ENCODE measurements at regions not wholly inside any gene's neighbourhood (a gene's known extent, or its start where the extent isn't known, plus 50 kb on each side); places are given as distances from the start of the nearest gene placed in this dataset.

DNA sequence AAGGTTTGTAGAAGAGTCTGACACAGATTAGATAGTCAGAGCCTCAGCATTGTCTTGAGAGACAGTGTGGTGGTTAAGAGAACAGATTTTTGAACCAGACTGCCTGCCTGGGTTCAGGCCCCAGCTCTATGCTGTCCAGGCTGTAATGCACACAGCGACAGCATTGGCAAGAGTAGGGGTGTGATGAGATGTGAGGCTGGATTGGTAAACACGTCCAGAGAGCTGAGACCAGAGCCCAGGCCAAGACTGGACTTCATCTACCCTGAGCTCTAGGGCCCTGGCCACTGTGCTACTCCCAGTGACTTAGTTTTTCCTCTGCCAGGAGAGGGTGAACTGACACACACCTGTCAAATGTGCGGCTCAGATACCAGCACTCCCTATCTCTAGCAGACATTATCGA lies 360.4 kb downstream of the RPS24 start:
- DNase-seq (ENCODE audit: low read depth) = no peak

- DNase-seq (ENCODE audit: low read depth) = no peak
Observed at GRCh38 chr10:78395162-78395561, 361.5 kb downstream of the RPS24 start.

DNA sequence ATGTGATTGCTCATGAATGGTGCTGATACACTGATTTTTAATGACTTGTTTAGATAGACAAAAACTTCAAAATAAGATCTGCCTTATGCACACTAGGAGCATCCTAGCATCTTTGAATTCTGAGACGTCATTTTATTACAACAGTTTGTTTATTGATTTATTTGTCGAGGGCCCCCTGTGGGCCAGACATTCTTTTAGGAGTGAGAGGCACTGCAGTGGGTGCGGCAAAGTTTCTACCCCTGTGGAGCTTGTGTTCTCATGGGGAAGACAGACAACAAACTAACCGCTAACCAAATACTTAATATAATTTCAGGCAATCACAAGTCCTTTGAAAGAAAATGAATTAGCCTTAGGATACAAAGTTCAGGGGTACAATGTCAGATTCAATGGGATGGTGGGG lies 363.1 kb downstream of the RPS24 start:
- no peak for DNase-seq (ENCODE audit: low read depth)

DNA sequence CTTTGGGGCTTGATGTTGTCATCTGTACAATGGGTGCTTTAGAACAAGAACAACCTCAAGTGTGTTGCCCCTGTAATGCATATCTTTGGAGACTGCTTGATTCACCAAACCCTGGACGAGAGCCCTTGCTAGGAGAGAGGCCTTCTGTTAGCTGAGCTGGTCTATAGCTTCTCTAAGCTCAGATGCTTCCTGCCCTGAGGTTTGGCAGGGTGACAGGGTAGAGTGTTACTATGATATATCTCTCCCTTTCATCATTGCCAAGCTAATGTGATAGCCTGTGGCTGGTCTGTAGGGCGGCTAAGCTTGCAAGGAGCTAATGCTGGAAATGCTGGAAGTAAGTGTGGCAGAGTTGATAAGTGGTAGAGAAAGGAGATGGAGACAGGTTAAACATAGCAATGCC lies 364.1 kb downstream of the RPS24 start:
- DNase-seq (ENCODE audit: low read depth) = no peak

DNA sequence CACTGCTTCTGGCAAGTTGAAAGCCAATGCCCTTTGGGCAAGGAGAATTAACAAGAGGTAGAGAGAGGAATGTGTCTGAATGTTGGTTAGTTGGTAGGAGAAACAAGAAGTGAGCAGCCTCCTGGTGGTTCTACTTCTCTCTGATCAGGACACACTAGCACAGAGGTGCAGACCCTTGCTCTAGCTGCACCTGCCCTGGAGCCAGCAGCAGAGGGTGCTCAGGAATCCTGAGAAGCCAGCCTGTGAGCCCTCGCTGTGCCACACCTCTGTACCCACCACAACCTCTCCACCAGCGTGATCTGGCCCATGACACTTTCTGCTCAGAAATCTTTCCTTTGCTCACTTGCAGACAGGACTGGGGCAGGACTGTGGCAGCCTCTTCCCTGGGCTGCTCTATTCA lies 364.7 kb downstream of the RPS24 start:
- no peak for DNase-seq (ENCODE audit: low read depth)

GRCh38 chr10:78401624-78402367 lies 368.1 kb downstream of the RPS24 start:
- no peak for DNase-seq (ENCODE audit: low read depth)

DNA sequence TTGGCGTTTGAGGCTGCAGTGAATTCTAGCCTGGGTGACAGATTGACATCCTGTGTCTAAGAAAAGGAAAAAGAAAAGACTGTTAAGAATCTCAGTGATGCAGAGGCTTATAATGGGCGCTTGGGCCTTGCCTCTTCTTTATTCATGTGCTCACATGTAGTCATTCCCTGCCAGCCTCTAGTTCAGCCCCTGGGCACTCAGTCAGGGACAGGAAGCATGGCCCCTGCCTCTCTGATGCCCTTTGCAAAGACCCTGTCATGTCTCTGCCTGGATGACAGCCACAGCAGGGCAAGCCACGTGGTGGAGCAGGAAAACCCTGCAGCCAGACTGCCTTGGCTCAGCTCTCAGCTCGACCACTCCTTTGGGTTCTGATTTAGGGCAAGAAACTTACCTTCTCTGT lies 368.9 kb downstream of the RPS24 start:
- DNase-seq (ENCODE audit: low read depth) = no peak

GRCh38 chr10:78403781-78404180 lies 370.1 kb downstream of the RPS24 start:
- no peak for DNase-seq (ENCODE audit: low read depth)

DNA sequence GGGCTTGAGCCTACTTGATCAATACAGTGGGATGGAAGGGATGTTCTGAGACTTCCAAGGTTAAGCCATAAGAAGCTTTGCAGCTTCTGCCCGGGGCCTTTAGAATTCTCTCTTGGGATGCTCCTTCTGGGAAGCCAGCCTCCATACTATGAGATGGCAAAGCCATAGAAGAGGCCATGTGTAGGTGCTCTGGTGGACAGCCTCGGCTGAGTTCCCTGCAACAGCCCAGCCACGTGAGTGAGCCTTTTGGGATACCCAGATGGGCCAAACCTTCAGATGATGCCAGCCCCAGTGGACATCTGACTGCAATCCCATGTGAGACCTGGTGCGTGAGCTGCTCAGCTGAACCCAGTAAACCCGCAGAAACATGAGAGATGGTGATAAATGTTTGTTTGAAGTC lies 370.6 kb downstream of the RPS24 start:
- DNase-seq (ENCODE audit: low read depth) = no peak

DNA sequence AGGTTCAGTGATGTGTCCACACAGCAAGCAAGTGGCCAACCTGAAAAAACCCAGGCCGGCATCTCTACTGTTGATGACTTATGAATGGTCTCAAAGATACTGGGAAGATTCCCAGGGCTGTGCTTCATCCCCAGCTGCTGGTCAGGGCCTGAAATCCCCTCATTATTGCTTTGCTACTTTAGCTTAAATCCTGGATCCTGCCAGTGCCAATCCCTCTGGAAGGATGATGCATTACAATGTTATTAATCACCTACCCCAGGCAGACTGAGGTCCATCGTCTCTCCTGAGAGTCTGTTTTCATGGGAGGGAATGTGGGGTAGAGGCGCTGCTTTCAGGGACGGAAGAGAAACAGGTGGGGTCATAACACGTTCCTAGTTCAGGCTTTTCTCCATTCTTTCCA lies 371.6 kb downstream of the RPS24 start:
- no peak for DNase-seq (ENCODE audit: low read depth)

DNA sequence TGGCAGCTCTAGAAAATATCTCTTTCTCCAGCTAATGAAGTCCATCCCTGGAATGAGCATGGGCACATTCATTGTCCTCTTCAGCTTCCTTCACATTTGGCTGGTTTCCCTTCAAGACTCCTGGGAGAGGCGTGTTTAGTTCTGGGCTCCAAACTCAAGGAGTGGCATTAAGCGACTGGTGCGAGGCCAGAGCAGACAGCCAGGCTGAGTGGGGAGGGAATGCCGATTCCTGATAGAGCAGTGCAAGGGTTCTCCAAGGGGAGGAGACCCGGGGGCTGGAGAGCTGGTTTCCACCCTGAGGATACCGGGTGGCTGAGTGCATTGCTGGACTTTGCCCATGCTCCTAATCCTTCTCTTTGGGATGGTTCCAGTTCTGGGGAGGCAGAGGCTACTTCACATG lies 372.1 kb downstream of the RPS24 start:
- DNase-seq (ENCODE audit: low read depth) = no peak

DNA sequence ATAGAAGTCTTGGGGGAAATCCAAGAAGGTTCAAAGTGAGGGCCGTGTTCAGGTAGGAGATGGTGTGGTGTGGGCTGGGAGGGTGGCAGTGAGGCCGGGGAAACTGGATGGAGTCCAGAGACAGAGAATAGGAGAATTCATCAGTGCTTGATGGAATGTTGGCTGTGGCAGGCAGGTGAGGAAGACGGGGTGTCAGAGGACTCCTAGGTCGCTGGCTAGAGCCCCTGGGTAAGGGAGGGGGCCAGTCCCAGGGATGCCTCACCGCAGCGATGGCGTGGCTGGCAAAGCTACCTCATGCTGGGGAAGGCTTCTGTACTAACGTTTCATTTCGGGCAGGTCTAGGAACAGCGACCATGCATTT lies 373.0 kb downstream of the RPS24 start:
- no peak for DNase-seq (ENCODE audit: low read depth)

GRCh38 chr10:78407009-78407711 lies 373.5 kb downstream of the RPS24 start:
- DNase-seq (ENCODE audit: low read depth) = peak; percentile 34

DNA sequence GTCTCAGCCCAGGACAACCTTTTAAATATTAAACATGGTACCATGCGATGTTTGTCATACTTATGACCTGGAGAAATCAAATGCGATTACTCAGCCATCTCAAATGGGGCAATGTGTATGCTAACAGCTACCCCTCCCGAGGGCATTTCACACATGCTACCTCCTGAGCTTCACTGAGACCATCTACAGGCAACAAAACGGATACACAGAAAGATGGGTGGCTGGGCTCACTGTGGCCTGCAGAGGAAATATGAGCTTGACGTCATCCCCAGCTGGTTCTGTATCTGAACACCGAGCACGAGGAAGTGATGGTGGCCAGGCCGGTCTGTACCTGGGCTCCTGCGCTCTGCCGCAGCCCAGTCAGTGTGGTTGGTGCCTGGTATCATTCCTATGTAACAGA lies 374.3 kb downstream of the RPS24 start:
- DNase-seq (ENCODE audit: low read depth) = no peak

DNA sequence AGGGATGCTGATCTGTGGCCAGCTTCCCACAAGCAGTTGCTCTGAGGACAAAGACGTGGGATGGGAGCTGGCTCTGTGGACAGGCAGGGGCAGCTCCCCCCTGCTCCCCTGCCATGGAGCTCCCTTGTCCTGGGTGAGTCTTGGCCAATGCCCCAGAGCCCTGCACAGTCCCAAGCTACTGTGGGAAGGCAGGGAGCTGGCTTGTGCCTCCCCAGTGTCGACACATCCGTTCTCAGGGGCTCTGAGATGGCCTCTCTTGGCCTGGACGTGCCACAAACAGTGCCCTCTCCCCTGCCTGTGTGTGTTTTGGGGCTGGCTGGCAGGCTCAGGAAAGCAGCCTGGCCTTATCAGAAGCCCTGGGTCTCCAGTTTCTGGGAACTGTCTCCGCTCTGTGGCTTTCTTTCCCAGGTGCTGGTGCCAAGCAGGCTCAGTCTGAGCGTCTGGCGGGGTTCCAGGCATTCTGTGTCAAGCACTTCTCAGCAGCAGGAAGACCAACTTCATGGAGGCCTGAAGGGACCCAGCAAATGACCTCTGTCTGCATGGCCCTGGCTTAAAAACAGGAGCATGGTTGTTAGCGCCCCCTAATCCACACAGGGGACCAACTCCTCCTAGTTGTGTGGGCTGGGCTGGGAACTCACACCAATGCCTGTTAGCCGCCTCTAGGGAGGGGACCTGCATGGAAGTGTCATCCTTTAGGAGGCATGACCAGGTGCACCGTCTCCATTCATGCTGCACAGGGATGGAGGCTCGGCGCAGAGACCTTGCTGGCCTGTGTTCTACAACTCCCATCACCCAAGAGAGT lies 375.2 kb downstream of the RPS24 start:
- no peak for DNase-seq (ENCODE audit: low read depth)

- no peak for DNase-seq (ENCODE audit: low read depth)
Observed at GRCh38 chr10:78410046-78410965, 376.6 kb downstream of the RPS24 start.

GRCh38 chr10:78411716-78412115 lies 378.1 kb downstream of the RPS24 start:
- DNase-seq (ENCODE audit: low read depth) = no peak

- DNase-seq (ENCODE audit: low read depth) = no peak
Observed at GRCh38 chr10:78412605-78413004, 378.9 kb downstream of the RPS24 start.

GRCh38 chr10:78413076-78414055 lies 379.7 kb downstream of the RPS24 start:
- DNase-seq (ENCODE audit: low read depth) = no peak

- no peak for DNase-seq (ENCODE audit: low read depth)
Observed at GRCh38 chr10:78414380-78414779, 380.7 kb downstream of the RPS24 start.

DNA sequence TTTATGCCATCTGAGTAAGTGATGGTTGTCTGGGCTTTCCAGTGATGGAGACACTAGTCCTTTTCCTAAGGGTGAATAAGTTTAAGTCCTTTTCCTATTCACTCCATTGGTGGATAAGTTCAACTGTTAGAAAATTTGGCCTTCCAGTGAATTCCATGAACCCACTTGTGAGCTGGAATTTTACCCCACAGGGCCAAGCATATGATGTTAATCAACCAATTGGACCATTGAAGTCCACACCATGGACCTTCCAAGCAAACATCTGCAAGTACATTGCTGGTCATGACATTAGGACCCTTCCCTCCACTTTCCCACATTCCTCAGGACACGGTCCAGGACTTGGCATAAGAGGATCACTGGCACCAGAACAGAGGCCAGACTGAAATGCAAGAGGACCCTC lies 381.4 kb downstream of the RPS24 start:
- DNase-seq (ENCODE audit: low read depth) = no peak

Measured in stimulated activated CD8-positive, alpha-beta memory T cell treated with anti-CD3 and anti-CD28 coated beads, Interleukin-12 subunit alpha, Interleukin-12 subunit beta, amount 100 ng/mL, for 4 hours (primary cell).